HG03575 (cell line): ENCODE measurements at regions not wholly inside any gene's neighbourhood (a gene's known extent, or its start where the extent isn't known, plus 50 kb on each side); places are given as distances from the start of the nearest gene placed in this dataset.

Source experiments
- ATAC-seq: cut with Tn5 transposase; IDR thresholded peaks from one replicate; pipeline ENCODE4 v1.9.1; 2021; ENCODE audit not compliant: unreplicated experiment, insufficient number of reproducible peaks, low FRiP score; ENCODE audit errors: extremely low read depth

DNA sequence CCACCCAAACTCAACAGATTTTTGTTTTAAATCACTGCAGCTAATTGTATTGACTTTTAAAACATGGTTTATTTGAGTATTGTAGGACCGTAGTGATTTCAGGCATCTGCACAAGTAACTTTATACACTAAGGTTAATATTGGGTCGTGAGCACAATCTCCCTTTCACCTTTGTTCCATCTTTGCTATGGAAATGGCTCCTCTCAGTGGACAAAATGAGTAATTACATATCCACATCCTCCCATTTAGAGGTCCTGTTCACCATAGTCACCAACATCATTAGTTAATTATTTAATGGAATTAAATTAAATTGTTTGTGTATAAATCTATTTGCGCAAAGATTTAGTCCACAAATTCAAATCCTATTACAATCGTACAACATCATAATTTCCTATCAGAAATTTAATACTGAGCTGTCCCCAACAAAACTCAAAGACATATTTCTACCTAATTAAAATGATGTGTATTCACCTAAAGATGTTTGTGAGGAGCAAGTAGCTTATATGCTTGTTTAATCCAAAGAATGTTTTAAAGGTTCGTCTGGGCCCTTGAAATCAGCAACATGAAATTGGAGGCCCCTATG, 173.0 kb upstream of the DAPK1 start:
- no peak for ATAC-seq

DNA sequence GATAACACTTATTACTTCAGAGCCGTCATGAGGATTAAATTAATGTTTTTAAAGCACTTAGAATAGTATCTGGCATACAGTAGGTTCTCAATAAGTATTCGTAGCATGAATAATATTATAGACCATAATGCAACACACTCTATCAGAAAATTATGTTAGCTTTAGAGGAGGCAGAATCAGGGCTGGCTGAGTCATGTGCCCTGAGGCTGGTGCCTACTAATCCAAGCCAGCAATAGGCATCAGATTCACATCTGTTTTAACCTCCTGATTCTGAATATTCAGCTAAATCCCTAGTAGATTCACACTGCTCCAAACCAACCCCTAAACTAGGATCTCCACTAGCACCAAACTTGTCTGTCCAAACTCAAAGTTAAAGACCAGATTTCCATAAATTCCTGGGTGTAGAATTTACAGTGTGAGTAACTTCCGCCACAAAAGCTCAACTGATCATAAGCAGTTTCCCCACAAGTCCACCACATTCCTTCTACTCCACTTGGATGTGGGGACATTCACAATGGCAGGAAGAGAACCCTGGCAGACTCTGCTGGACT, 170.0 kb upstream of the DAPK1 start:
- ATAC-seq, result no peak

DNA sequence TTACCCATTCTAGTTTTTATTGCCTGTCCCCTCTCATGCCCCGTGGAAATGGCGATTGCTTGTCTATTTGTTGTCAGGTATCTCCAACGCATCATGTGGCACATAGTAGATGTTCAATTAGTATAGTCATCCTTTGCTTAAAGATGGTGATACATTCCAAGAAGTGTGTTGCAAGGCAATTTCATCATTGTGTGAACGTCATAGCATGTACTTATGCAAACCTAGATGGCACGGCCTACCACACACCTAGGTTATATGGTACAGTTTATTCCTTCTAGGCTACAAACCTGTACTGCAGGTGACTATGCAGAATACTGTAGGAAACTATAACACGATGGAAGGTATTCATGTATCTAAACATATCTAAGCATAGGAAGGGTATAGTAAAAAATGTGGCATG, 163.9 kb upstream of the DAPK1 start:
- no peak for ATAC-seq

DNA sequence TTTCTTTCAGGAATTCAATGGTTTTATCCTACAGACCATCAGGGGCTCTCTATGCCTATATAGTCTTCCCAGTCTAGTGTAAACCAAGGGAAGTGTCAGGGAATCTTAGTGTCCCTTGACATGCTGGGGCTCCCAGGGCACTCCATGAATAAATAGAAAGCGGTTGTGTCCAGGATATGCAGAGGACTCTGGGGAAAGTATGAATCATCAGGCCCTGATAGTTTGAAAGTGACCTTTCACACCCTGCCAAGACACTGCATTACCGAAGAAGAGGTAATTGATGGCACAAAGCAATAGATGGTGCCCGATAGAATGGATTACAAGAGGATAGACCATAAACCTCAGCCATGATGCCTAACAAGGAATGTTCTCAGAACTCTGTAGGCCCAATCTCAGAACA, 163.3 kb upstream of the DAPK1 start:
- no peak for ATAC-seq

DNA sequence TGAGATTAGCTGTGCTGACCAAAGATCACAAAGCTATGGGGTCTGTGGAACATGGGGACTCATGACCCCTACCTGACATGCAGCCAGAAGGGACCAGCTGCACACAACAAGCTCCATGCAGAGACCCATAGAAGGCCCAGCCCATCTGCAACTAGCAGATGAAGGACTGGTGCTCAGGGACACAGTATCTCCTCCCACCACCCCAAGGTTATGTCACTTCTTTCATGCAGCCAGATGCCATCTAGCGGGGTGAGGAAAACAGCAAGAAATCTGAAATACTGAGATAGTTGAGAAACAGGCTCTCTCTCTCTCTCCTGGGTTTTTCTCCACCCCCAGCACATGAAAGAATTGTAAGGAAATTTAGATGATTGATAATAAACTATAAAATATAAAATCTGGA, 161.3 kb upstream of the DAPK1 start:
- no peak for ATAC-seq

DNA sequence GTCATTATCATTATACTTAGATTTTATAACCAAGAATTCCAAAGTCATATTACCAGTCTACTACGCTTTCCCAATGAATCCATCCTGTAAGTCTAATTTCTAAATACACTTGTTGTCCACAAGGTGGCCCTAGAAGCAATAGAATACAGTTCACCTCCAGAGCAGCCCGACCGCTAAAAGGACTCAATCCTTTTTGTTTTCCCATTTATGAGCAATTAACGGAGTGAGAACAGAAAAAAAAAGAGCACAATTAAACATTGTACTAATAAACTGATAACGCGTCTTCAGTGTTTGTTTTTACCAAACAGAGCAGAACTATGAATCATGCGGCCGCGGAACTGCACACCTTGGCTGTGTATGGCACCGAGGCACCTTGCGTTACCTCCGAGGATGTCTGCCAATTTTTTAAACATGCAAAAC, 160.7 kb upstream of the DAPK1 start:
- no peak for ATAC-seq

DNA sequence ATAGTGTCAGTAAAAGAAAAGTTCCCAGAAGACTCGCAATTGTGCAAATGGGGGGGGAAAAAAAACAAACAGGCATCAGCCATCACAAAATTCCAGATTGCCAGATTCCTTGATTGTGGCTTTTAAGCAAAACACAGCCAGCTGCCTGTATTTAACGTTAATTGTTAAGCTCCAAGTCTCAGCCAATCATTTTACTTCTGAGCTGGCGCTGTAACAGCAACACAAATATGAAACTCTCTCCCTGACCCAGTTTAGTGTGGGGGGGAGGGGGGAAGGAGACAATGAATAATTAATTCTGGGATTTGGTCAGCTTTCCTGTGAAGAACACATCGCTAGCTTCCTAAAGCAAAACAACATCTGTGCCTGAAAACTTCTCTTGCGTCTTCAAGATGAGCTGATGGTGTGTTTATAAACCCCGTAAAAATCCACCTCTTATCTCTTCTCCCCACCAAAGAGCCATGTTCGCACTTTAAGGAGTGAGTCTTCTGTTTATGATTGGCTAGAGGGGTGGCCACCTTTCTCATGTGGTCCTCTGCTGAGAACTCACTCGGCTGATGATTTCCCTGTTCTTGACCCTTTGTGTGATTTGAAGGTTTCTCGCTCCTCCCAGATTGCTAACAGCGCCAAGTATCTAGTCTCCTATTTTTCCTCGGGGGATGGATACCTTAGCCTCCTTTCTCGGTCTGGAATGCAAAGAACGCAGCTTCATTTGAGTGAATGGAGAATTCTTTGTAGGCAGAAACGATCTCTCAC, 160.2 kb upstream of the DAPK1 start:
- ATAC-seq, result no peak

DNA sequence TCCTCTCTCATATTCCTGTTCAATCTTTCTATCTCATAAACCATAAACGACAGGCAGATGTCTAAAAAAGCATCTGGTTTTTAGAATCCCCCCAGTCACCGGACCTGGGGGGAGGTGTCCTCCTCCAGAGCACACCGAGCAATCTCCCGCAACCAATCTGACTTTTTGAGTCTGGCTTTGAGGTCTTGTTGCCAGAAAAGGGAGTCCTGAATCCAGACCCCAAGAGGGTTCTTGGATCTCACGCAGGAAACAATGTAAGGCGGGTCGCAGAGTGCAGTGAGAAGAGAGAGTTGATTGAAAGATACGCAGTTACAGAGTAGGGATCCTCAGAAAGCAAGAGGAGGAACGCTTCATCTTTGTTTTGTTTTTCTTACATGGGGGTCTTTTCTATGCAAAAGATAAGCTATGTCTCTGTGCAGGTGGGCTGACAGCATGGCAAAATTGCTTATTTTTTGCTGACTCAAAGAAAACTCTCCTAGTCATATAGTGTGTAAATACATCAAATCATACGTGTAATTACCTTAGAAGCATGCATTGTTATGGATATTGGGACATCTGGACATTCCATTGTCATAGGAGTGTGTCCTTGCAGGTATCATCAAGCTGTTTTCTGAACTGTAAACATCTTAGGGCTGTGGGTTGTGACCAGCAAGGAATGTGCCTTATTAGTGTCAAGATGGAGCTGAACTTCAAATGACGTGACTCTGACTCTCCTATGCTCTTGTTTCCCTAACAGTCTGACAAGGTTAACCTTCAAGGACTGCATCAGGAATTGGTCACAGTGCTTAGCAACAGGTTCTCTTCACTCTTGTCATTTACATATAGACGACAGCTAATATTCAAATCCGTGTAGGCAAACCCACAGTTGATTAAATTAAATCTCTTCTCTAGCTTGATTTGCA, 159.3 kb upstream of the DAPK1 start:
- no peak for ATAC-seq

DNA sequence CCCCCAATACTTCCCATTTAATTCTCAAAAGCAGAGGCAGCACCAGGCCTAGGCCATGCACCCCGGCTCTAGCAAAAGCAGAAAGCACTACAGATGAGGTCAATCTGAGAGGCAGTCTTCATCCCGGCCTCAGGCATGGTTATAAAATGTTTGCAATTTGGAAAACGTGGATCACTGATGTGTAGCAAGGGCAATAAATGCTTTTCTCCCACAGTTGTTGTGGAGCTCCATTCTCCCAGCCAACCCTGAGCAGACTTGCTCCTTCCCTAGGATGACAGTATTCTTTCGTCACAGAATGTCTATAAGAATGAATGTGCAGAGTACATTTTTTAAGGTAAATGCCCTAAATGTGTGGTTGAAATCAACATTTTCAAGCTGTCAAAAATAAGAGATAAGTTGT, 157.3 kb upstream of the DAPK1 start:
- ATAC-seq, result no peak

DNA sequence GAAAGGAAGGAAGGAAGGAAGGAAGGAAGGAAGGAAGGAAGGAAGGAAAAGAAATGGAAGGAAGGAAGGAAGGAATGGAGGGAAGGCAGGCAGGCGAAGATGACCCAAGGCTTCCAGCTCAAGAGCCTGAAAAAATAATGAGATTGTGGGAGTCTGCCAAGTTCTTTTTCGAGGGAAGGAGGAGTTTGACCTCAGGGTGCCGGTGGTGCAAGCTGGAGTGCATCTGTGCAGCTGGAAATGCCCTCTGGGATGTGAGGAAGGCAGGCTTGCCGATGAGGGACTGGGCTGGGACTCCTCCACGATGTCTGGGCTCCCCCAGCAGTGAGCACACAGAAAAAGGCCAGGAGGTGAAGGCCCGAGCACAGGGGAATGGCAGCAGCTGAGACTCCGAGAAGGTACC, 154.9 kb upstream of the DAPK1 start:
- ATAC-seq, result no peak

DNA sequence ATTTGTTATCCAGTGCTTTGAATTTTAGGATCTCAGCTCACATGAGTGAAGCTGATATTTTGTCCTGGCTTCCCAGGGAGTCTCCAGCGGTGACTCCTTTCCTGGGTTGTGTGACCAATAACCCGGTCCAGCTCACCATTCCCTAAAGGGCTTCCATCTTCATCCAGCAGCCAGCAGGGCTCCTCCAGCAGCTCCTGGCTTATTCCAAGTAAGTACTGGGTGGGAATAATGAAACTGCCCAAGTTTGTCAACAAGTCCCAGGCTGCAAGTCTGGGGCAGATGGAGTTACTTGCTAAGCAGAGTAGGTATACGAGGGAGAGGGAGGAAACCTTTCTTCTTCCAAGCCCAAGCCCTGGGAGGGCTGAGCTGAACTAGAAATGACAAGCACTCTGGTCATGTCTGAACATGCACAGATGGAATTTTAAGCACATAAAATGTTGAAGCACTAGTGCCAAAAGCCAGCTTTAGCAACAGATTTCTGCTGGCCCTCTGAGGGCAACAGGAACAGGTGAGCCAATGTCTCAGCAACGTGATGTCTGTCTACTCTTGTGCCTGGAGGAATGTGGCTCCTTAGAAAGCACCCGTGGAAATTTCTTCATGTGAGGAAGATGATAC, 153.7 kb upstream of the DAPK1 start:
- no peak for ATAC-seq

DNA sequence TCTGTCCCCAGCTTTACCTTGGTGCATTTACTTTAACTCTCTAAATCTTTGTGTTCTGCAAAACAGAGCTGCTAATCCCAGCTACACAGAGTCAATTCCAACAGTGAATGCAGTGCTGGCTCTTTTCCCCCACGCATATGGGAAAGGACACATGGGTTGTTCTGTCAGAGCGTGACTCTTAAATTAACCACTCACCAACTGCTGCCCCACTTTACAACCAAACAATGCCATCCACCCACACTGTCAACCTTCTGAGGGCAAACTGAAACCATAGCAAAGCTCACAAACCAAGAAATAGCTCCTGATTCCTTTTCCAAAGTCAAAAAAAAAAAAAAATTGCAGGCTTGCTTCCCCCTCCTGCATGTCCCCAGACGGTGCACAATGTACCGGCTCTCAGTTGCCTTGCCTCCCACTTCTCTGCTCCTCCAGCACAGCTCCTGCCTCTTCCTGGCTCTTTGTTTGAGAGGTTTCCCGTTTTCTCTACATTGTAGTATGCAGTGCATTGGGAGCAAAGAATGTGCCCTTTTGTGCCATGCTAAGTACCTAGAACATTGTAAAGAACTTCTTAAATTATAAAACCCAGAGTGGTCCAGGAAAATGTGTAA, 151.5 kb upstream of the DAPK1 start:
- no peak for ATAC-seq

DNA sequence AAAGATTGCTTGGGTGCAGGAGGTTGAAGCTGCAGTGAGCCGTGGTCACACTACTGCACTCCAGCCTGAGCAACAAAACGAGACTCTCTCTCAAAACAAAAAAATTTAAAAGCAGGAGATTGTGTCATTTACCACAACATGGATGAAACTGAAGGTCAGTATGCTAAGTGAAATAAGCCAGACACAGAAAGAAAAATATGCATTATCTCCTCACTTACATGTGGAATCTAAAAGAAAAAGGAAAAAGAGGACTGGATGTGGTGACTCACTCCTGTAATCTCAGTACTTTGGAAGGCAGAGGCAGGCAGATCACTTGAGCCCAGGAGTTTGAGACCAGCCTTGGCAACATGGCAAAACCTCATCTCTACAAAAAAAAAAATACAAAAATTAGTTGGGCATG, 146.8 kb upstream of the DAPK1 start:
- no peak for ATAC-seq

DNA sequence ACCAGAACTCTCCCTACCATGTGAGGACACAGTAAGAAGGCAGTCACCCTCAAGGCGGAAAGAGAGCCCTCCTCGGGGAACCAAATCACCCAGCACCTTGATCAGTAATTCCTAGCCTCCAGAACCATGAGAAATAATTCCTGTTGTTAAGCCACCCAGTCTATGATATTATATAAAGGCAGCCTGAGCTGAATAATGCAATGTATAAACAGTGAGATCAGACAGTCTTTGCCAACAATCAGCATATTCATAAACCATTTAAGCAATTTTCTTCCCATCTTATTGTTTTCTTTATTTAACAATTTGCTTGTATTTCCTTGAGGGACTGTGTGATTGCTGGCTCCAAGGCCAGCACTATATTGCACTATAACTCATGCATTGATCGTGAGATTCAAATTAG, 144.4 kb upstream of the DAPK1 start:
- no peak for ATAC-seq

DNA sequence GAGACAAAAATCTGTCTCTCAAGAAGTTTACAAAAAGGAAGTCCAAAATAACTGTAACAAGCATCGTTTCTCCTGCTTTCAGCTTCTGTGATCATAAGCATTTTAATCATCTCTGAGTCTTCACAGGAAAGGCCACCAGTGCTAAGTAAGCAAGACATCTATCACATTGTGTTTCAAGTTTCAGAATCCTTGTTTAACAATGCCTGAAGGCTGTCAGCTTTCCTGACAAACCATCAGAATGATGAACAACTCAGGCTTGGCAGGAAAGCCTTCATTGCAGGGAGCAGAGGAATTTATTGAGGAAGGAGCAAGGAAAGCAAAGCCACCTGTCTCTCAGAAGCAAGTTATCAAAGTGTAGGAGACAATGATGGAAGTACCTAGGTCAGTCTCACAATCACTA, 143.5 kb upstream of the DAPK1 start:
- no peak for ATAC-seq

DNA sequence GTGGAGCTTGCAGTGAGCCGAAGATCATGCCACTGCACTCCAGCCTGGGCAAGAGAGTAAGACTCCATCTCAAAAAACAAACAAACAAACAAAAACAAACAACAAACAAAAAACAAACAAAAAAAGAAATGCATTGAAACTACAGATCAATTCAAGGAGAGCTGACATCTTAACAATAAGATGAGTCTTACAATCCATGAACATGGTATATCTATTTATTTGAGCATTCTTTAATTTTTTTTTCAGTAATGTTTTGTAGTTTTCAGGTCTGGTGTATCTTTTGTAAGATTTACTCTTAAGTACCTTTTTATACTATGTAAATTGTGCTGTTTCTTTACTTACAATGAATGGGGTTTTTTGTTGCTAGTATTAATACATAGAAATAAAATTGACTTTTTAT, 140.1 kb upstream of the DAPK1 start:
- ATAC-seq, result no peak

DNA sequence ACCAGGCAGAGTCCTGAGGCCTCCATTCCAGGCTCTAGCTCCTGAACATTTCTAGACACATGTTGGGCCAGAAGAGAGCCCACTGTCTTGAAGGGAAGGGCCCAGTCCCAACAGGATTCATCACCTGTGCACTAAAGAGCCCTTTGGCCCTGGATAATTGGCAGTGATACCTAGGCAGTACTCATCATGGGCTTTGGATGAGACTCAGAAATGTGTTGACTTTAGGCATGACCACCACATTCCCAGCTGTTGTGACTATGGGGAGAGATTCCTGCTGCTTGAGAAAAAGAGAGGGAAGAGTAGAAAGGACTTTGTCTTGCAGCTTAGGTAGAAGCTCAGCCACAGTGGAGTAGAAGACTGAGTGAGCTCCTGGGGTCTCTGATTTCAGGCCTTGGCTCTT, 138.4 kb upstream of the DAPK1 start:
- no peak for ATAC-seq

DNA sequence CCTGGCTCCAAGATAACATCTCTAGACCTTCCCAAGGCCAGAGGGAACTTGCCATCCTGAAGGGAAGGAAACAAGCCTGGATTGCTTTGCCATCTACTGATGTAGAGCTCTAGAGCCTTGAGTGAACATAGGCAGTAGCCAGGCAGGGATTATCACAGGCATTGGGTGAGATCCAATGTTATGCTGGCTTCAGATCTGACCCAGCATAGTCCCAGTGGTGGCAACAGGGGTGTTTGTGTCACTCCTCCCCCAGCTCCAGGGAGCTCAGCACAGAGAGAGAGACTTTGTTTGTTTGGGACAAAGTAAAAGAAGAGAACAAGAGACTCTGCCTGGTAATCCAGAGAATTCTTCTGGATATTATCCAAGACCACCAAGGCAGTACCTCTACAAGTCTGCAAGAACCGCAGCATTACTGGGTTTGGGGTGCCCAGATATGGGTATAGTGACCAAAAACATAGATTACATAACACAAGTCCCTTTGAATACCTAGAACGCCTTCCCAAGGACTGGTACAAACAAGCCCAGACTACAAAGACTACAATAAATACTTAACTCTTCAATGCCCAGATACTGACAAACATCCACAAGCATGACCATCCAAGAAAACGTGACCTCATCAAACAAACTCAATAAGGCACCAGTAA, 137.6 kb upstream of the DAPK1 start:
- ATAC-seq, result no peak
